Subcutaneous abdominal adipose tissue (tissue), 5 donors: ENCODE measurements at regions not wholly inside any gene's neighbourhood (a gene's known extent, or its start where the extent isn't known, plus 50 kb on each side); places are given as distances from the start of the nearest gene placed in this dataset.

Experiments
- H3K27ac ChIP-seq: one replicate; pipeline ENCODE4 v1.7.0; 2013; ENCODE audit warnings: low read depth, mild to moderate bottlenecking, inconsistent platforms, low read length, moderate library complexity
- H3K27me3 ChIP-seq, 5 donors: one replicate each; pipeline ENCODE4 v1.7.0; 2013; ENCODE audit warnings: low read length in 5 of 5, inconsistent platforms in 1 of 5; ENCODE audit not compliant: control insufficient read depth in 5 of 5, insufficient read depth in 4 of 5
- H3K36me3 ChIP-seq, 5 donors: one replicate each; pipeline ENCODE4 v1.7.0; 2013; ENCODE audit warnings: low read length in 5 of 5; ENCODE audit not compliant: control insufficient read depth in 5 of 5, insufficient read depth in 5 of 5
- H3K4me1 ChIP-seq, 5 donors: one replicate each; pipeline ENCODE4 v1.7.0; 2013; ENCODE audit warnings: low read length in 5 of 5, mild to moderate bottlenecking in 3 of 5, moderate library complexity in 1 of 5; ENCODE audit not compliant: control insufficient read depth in 5 of 5, insufficient read depth in 5 of 5
- H3K4me3 ChIP-seq, 5 donors: one replicate each; pipeline ENCODE4 v1.7.0; 2013; ENCODE audit warnings: low read length in 5 of 5, low read depth in 1 of 5
- H3K9ac ChIP-seq, 5 donors: one replicate each; pipeline ENCODE4 v1.7.0; 2013; ENCODE audit warnings: low read length in 5 of 5, mild to moderate bottlenecking in 4 of 5, moderate library complexity in 3 of 5
- H3K9me3 ChIP-seq, 5 donors: one replicate each; pipeline ENCODE4 v1.7.0; 2013; ENCODE audit warnings: low read length in 5 of 5; ENCODE audit not compliant: control insufficient read depth in 5 of 5
- donor health status: healthy.
- donor health status: healthy.
- donor health status: healthy.
- donor health status: healthy.
- donor health status: healthy.

- H3K4me3 ChIP-seq: no peak overlapping the region
- H3K4me1 ChIP-seq: no peaks in the 10 kb centered on the region
- H3K9me3 ChIP-seq: no peaks in the 10 kb centered on the region
- H3K27me3 ChIP-seq: no peaks in the 10 kb centered on the region
- no peak overlapping the region for H3K27ac ChIP-seq
- H3K9ac ChIP-seq: no peak overlapping the region
- H3K36me3 ChIP-seq: no peaks in the 10 kb centered on the region
Measured at GRCh38 chr1:192108161-192108560, 50.1 kb upstream of the RGS18 start.
